BLaER1 (cell line): ENCODE measurements at regions not wholly inside any gene's neighbourhood (a gene's known extent, or its start where the extent isn't known, plus 50 kb on each side); places are given as distances from the start of the nearest gene placed in this dataset.

Experiments
- H3K27ac ChIP-seq: shearing (Covaris generic); formaldehyde crosslinking; 2 replicates; pipeline ENCODE4 v1.8.1; 2022
- H3K27me3 ChIP-seq: shearing (Covaris generic); formaldehyde crosslinking; 2 replicates; pipeline ENCODE4 v1.8.1; 2022
- H3K36me3 ChIP-seq: shearing (Covaris generic); formaldehyde crosslinking; 2 replicates; pipeline ENCODE4 v1.8.1; 2022
- H3K4me1 ChIP-seq: shearing (Covaris generic); formaldehyde crosslinking; 2 replicates; pipeline ENCODE4 v1.8.1; 2022
- H3K4me2 ChIP-seq: shearing (Covaris generic); formaldehyde crosslinking; 2 replicates; pipeline ENCODE4 v1.8.1; 2022
- H3K4me3 ChIP-seq: shearing (Covaris generic); formaldehyde crosslinking; 2 replicates; pipeline ENCODE4 v1.8.1; 2022
- H3K9ac ChIP-seq: shearing (Covaris generic); formaldehyde crosslinking; 2 replicates; pipeline ENCODE4 v1.8.1; 2022
- H3K9me3 ChIP-seq: shearing (Covaris generic); formaldehyde crosslinking; 2 replicates; pipeline ENCODE4 v1.8.1; 2022
- H4K20me1 ChIP-seq: shearing (Covaris generic); formaldehyde crosslinking; 2 replicates; pipeline ENCODE4 v1.8.1; 2022
- Cebpa-rat ChIP-seq: shearing (Covaris generic); IDR thresholded peaks from 2 replicates; pipeline ENCODE4 v1.8.1; 2022

- Histone ChIP-seq H4K20me1 (no peaks in the 10 kb centered on the region), H3K4me2 (peak overlapping the region; percentile 77), H3K9ac (peak overlapping the region; percentile 55), H3K36me3 (no peaks in the 10 kb centered on the region), H3K4me1 (peaks cover 96% of the 10 kb centered on the region), H3K27me3 (no peaks in the 10 kb centered on the region), H3K9me3 (peaks cover 5% of the 10 kb centered on the region; the same call in 1 of the 2 replicates), H3K27ac (peak overlapping the region; percentile 88), H3K4me3 (peak overlapping the region; percentile 29; the same call in 1 of the 2 replicates)
- TF ChIP-seq Cebpa-rat: no peak; the same call in 1 of the 2 replicates
These were observed 185.7 kb upstream of the ZEB2 start for GRCh38 chr2:144705328-144706245.

- no peaks in the 10 kb centered on the region for H3K36me3 ChIP-seq
- H3K4me2 ChIP-seq: peak overlapping the region; percentile 77
- H3K9me3 ChIP-seq: peaks cover 13% of the 10 kb centered on the region; the same call in 1 of the 2 replicates
- H3K4me3 ChIP-seq: peak overlapping the region; percentile 29; the same call in 1 of the 2 replicates
- no peaks in the 10 kb centered on the region for H4K20me1 ChIP-seq
- H3K9ac ChIP-seq: peak overlapping the region; percentile 55
- no peaks in the 10 kb centered on the region for H3K27me3 ChIP-seq
- peaks cover 87% of the 10 kb centered on the region for H3K4me1 ChIP-seq
- H3K27ac ChIP-seq: peak overlapping the region; percentile 88
- no peak for TF ChIP-seq Cebpa-rat
These were observed 184.8 kb upstream of the ZEB2 start for GRCh38 chr2:144704709-144705095.

GRCh38 chr2:144703852-144704708 is 184.2 kb upstream of the ZEB2 start:
- Histone ChIP-seq H3K27ac (peak overlapping the region; percentile 88), H3K4me2 (peak overlapping the region; percentile 77), H3K4me3 (peak overlapping the region; percentile 29; the same call in 1 of the 2 replicates)

GRCh38 chr2:144702051-144702450 is 182.1 kb upstream of the ZEB2 start:
- Histone ChIP-seq H3K27ac (peak overlapping the region; percentile 88), H3K4me1 (peaks cover 61% of the 10 kb centered on the region), H3K9me3 (peaks cover 16% of the 10 kb centered on the region), H3K4me2 (peak overlapping the region; percentile 77), H3K4me3 (no peak overlapping the region), H3K36me3 (no peaks in the 10 kb centered on the region), H3K9ac (no peak overlapping the region), H3K27me3 (no peaks in the 10 kb centered on the region), H4K20me1 (no peaks in the 10 kb centered on the region)
- no peak for TF ChIP-seq Cebpa-rat

More at GRCh38 chr2:144703852-144704708, 184.2 kb upstream of the ZEB2 start:
- H4K20me1 ChIP-seq: no peaks in the 10 kb centered on the region
- no peaks in the 10 kb centered on the region for H3K36me3 ChIP-seq
- TF ChIP-seq Cebpa-rat: peak; percentile 99
- H3K4me1 ChIP-seq: peaks cover 81% of the 10 kb centered on the region
- peak overlapping the region; percentile 64 for H3K9ac ChIP-seq
- H3K27me3 ChIP-seq: no peaks in the 10 kb centered on the region
- peaks cover 13% of the 10 kb centered on the region; the same call in 1 of the 2 replicates for H3K9me3 ChIP-seq

GRCh38 chr2:144701259-144701658 is 181.3 kb upstream of the ZEB2 start:
- no peak overlapping the region for H3K4me3 ChIP-seq
- H4K20me1 ChIP-seq: no peaks in the 10 kb centered on the region
- H3K9ac ChIP-seq: no peak overlapping the region
- no peak for TF ChIP-seq Cebpa-rat
- H3K9me3 ChIP-seq: peaks cover 20% of the 10 kb centered on the region
- peak overlapping the region; percentile 77; the same call in 1 of the 2 replicates for H3K4me2 ChIP-seq
- H3K36me3 ChIP-seq: no peaks in the 10 kb centered on the region
- H3K27me3 ChIP-seq: no peaks in the 10 kb centered on the region
- H3K4me1 ChIP-seq: peaks cover 53% of the 10 kb centered on the region
- H3K27ac ChIP-seq: 0 out of 2 replicates have a peak overlapping the region, but pooled peaks have one; percentile 88

GRCh38 chr2:144698156-144698555 is 178.2 kb upstream of the ZEB2 start:
- Histone ChIP-seq H4K20me1 (no peaks in the 10 kb centered on the region), H3K4me3 (no peak overlapping the region), H3K9ac (no peak overlapping the region), H3K27me3 (no peaks in the 10 kb centered on the region), H3K4me2 (no peak overlapping the region), H3K9me3 (peaks cover 20% of the 10 kb centered on the region), H3K27ac (no peak overlapping the region), H3K4me1 (peaks cover 22% of the 10 kb centered on the region), H3K36me3 (no peaks in the 10 kb centered on the region)
- no peak for TF ChIP-seq Cebpa-rat

- TF ChIP-seq Cebpa-rat: no peak
- H4K20me1 ChIP-seq: no peaks in the 10 kb centered on the region
- H3K9me3 ChIP-seq: peaks cover 31% of the 10 kb centered on the region
- no peaks in the 10 kb centered on the region for H3K27me3 ChIP-seq
- H3K36me3 ChIP-seq: no peaks in the 10 kb centered on the region
- no peaks in the 10 kb centered on the region for H3K4me1 ChIP-seq
- no peak overlapping the region for H3K4me2 ChIP-seq
- no peak overlapping the region for H3K4me3 ChIP-seq
- no peak overlapping the region for H3K27ac ChIP-seq
- no peak overlapping the region for H3K9ac ChIP-seq
These were observed 175.7 kb upstream of the ZEB2 start for GRCh38 chr2:144695657-144696056.

- H3K36me3 ChIP-seq: no peaks in the 10 kb centered on the region
- no peaks in the 10 kb centered on the region for H3K27me3 ChIP-seq
- no peaks in the 10 kb centered on the region for H4K20me1 ChIP-seq
- no peak overlapping the region for H3K27ac ChIP-seq
- TF ChIP-seq Cebpa-rat: no peak
- no peak overlapping the region for H3K4me2 ChIP-seq
- peaks cover 6% of the 10 kb centered on the region for H3K4me1 ChIP-seq
- no peak overlapping the region for H3K4me3 ChIP-seq
- no peak overlapping the region for H3K9ac ChIP-seq
- peaks cover 28% of the 10 kb centered on the region for H3K9me3 ChIP-seq
These were observed 174.5 kb upstream of the ZEB2 start for GRCh38 chr2:144694456-144694855.

- TF ChIP-seq Cebpa-rat: no peak
- Histone ChIP-seq H3K9ac (no peak overlapping the region), H3K27me3 (no peaks in the 10 kb centered on the region), H3K4me3 (no peak overlapping the region), H3K4me1 (peaks cover 19% of the 10 kb centered on the region), H3K27ac (no peak overlapping the region), H3K4me2 (no peak overlapping the region), H4K20me1 (no peaks in the 10 kb centered on the region), H3K36me3 (no peaks in the 10 kb centered on the region), H3K9me3 (peaks cover 28% of the 10 kb centered on the region)
These were observed 173.3 kb upstream of the ZEB2 start for GRCh38 chr2:144693179-144693578.
